ENCODE measurements at regions not wholly inside any gene's neighbourhood (a gene's known extent, or its start where the extent isn't known, plus 50 kb on each side); places are given as distances from the start of the nearest gene placed in this dataset.
"Not testable (repeated sequence)": the region's sequence is repeated elsewhere in the genome, so short reads cannot be mapped to it uniquely, and the experiment has no call there.

DNA sequence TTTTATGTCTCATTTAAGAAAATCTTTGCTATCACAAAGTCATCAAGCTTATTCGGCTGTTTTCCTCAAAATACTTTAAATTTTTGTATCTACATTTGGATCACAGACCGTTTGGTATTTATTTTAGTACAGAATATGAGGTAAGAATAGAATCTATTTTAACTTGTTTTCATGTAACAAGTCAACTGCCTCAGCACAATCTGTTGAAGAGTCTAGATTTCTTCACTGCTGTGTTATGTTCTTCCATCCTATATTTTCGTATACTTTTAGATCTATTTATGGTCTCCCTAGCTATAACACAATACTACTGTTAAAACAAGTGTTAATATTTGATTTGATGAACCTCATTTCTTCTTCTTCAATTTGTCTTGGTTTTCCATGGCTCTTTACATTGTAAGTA, 61.6 kb upstream of the SGCG start:
- intact Hi-C loops (cut with DNase I) = no loop called here
- no peak overlapping the region for H3K4me3 ChIP-seq (ENCODE audit: low read length)
- H3K4me1 ChIP-seq (ENCODE audit: control insufficient read depth, insufficient read depth, low read length) = no peaks in the 10 kb centered on the region
- DNase-seq = no peak
- no peak for ATAC-seq
- WGBS = 70% methylated on average over 3 of the region's 3 CpGs
- no peaks in the 10 kb centered on the region for H3K9me3 ChIP-seq (ENCODE audit: control insufficient read depth, low read length)
- no peaks in the 10 kb centered on the region for H3K27me3 ChIP-seq (ENCODE audit: control insufficient read depth, insufficient read depth)
- no peak overlapping the region for H3K27ac ChIP-seq (ENCODE audit: low read length)

DNA sequence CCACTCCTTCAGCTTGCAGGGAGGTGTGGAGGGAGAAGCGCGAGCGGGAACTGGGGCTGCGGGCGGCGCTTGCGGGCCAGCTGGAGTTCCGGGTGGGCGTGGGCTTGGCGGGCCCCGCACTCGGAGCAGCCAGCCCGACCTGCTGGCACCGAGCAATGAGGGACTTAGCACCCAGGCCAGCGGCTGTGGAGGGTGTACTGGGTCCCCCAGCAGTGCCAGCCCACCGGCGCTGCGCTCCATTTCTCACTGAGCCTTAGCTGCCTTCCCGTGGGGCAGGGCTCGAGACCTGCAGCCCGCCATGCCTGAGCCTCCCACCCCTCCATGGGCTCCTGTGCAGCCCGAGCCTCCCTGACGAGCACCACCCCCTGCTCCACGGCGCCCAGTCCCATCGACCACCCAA, 53.2 kb upstream of the SGCG start:
- 94% methylated on average over 26 of the region's 26 CpGs for WGBS
- H3K27ac ChIP-seq (ENCODE audit: low read length); H3K27me3 ChIP-seq (ENCODE audit: control insufficient read depth, insufficient read depth); ATAC-seq; H3K4me3 ChIP-seq (ENCODE audit: low read length); DNase-seq; intact Hi-C loops (cut with DNase I); H3K4me1 ChIP-seq (ENCODE audit: control insufficient read depth, insufficient read depth, low read length); H3K9me3 ChIP-seq (ENCODE audit: control insufficient read depth, low read length): not testable (repeated sequence)

DNA sequence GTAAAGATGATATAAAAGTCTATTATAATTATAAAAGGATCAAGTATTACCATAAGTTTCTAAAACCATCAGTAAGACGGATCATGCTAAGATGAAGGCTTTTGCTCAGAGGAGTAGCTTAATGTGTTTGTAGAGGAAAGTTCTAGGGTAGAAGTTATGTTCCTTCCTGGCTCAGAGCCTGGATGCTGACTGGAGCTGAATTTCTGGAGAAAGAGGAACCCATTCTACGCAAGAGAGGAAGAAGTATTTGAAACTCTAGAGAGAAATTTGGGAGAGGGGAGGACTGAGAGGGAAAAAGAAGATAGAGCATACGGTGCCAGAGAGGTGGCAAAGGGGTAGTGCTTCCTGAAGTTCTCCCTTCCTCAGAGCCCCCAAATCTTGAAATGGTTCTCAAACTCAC, 51.4 kb upstream of the SGCG start:
- Histone ChIP-seq H3K27me3 (ENCODE audit: control insufficient read depth, insufficient read depth) (no peaks in the 10 kb centered on the region), H3K4me1 (ENCODE audit: control insufficient read depth, insufficient read depth, low read length) (no peaks in the 10 kb centered on the region), H3K27ac (ENCODE audit: low read length) (no peak overlapping the region), H3K4me3 (ENCODE audit: low read length) (no peak overlapping the region), H3K9me3 (ENCODE audit: control insufficient read depth, low read length) (no peaks in the 10 kb centered on the region)
- ATAC-seq (no peak), DNase-seq (no peak)
- intact Hi-C loops (cut with DNase I) = no loop called here
- WGBS = 73% methylated on average over 3 of the region's 3 CpGs

All from right cardiac atrium (tissue), 5 donors.